Neutrophil (primary cell): ENCODE measurements at regions not wholly inside any gene's neighbourhood (a gene's known extent, or its start where the extent isn't known, plus 50 kb on each side); places are given as distances from the start of the nearest gene placed in this dataset.

Experiments used
- H3K27ac ChIP-seq: fragments of 200-600 bp; sonication (generic); 2 replicates; pipeline ENCODE4 v1.5.1; 2016; ENCODE audit warnings: mild to moderate bottlenecking, moderate library complexity
- H3K27me3 ChIP-seq: fragments of 200-600 bp; sonication (generic); 2 replicates; pipeline ENCODE4 v1.6.0; 2016; ENCODE audit warnings: mild to moderate bottlenecking
- H3K36me3 ChIP-seq: fragments of 200-600 bp; sonication (generic); 2 replicates; pipeline ENCODE4 v1.5.1; 2017
- H3K4me1 ChIP-seq, 2 experiments: fragments of 200-600 bp in 1 of 2; sonication (generic) in 1 of 2; 1 replicate in 1 of 2; 2 replicates in 1 of 2; pipeline versions ENCODE4 v1.5.1 to v1.6.1; 2013 to 2016; ENCODE audit warnings: low read depth in 1 of 2, low read length in 1 of 2, mild to moderate bottlenecking in 1 of 2, moderate library complexity in 1 of 2; ENCODE audit not compliant: control insufficient read depth in 1 of 2, insufficient read depth in 1 of 2
- H3K4me3 ChIP-seq, 2 experiments: fragments of 200-600 bp in 1 of 2; sonication (generic) in 1 of 2; 1 replicate in 1 of 2; 2 replicates in 1 of 2; pipeline ENCODE4 v1.5.1; 2013 to 2016; ENCODE audit warnings: low read depth in 1 of 2, low read length in 1 of 2, mild to moderate bottlenecking in 1 of 2, moderate library complexity in 1 of 2
- H3K9me3 ChIP-seq: fragments of 200-600 bp; sonication (generic); 2 replicates; pipeline ENCODE4 v1.5.1; 2016
- CTCF ChIP-seq: fragments of 200-600 bp; sonication (generic); IDR thresholded peaks from 2 replicates; pipeline ENCODE4 v1.5.1; 2016; ENCODE audit warnings: antibody characterized with exemption

DNA sequence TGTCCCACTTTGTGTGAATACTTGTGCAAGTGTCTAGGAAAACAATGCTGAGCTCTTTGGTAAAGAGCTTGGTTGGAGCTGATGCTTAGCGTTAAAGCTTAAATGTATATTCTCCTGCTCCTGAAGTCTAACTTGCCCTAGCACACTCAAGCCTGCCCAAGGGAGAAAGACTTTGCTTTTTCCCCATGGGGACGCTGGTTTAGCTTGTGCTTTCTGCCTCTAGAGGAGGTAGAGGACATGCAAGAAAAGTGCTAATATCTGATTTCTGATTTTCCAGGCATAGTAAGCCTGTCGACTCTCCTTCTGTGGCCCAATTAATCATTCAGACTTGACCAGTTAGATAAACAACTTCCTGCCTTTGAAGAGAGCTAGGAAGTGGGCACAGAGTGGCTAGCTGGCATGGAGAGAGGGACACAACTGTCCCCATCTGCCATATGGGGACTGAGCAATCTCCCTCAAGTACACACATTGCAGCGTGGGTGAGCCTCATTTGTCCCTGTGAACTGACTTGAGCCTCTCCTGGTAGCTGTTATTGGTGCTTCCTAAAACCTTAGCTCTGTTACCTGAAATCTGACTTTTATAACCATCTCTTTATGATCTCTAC lies 348.4 kb downstream of the BRINP1 start:
- Histone ChIP-seq H3K27ac (no peak overlapping the region), H3K36me3 (no peaks in the 10 kb centered on the region), H3K9me3 (no peaks in the 10 kb centered on the region), H3K4me3 (no peak overlapping the region), H3K27me3 (no peaks in the 10 kb centered on the region), H3K4me1 (no peaks in the 10 kb centered on the region)
- TF ChIP-seq CTCF = no peak

GRCh38 chr9:119026120-119026519 lies 343.1 kb downstream of the BRINP1 start:
- H3K27ac ChIP-seq = no peak overlapping the region
- H3K4me1 ChIP-seq = no peaks in the 10 kb centered on the region
- no peak overlapping the region for H3K4me3 ChIP-seq

DNA sequence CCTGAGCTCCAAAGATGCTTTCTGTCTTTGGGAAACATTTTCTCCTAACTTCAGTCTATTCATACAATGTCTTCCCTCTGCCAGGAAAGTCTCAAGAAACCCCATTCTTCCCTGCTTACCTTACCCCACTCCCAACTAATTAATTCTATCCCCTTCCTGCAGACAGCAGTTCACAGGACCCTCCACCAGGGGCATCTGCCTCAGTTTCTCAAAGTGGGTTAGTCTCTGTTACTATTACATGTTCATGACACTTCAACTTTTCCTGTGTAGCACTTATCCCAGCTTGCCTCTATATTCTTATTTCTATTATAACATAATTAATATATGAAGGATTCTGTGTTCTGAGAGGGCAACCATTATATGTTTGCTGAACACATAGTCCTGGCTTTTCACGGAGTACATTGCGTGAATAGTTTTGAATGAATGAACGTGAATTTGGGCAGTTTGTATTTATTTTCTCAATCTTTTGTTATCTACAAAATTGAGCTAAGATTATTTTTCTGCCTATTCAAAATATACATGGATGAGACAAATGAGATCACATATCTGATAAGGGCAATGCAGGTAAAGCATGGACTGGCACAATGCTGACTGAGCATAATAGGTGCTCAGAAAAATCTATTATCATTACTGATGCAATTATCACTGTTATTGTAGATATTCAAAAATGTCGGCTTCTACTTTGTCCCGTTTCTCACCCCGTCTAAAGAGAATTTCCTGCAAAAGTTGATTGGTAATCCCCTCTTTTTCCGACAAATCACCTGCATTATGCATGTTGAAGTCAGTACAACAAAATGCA lies 341.1 kb downstream of the BRINP1 start:
- H3K4me3 ChIP-seq = no peak overlapping the region
- no peaks in the 10 kb centered on the region for H3K4me1 ChIP-seq
- H3K36me3 ChIP-seq = no peaks in the 10 kb centered on the region
- no peaks in the 10 kb centered on the region for H3K27me3 ChIP-seq
- TF ChIP-seq CTCF = no peak
- H3K27ac ChIP-seq = no peak overlapping the region
- no peaks in the 10 kb centered on the region for H3K9me3 ChIP-seq

More at GRCh38 chr9:119026120-119026519, 343.1 kb downstream of the BRINP1 start:
- TF ChIP-seq CTCF = no peak
- H3K36me3 ChIP-seq = no peaks in the 10 kb centered on the region
- H3K27me3 ChIP-seq = no peaks in the 10 kb centered on the region
- H3K9me3 ChIP-seq = no peaks in the 10 kb centered on the region

DNA sequence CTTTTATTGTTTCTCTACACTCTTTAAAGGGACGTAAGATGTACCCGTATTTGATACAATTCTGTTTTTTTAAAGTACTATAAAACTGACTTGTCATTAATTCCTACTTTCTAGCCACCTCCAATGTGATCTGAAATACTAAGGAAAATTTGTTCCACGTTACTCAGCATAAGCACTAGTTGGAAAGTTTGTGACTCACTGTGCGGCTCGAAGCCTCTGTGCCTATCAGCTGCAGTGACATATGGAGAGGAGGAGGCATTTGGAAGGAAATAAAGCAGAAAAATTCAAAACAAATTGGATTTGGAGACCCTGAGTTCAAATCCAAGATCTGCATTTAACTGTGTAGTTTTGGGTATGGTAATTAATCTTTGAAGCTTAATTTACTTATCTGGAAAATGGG lies 339.3 kb downstream of the BRINP1 start:
- no peaks in the 10 kb centered on the region for H3K4me1 ChIP-seq
- no peak for TF ChIP-seq CTCF
- no peak overlapping the region for H3K27ac ChIP-seq
- H3K9me3 ChIP-seq = no peaks in the 10 kb centered on the region
- no peak overlapping the region for H3K4me3 ChIP-seq
- H3K36me3 ChIP-seq = no peaks in the 10 kb centered on the region
- no peaks in the 10 kb centered on the region for H3K27me3 ChIP-seq

DNA sequence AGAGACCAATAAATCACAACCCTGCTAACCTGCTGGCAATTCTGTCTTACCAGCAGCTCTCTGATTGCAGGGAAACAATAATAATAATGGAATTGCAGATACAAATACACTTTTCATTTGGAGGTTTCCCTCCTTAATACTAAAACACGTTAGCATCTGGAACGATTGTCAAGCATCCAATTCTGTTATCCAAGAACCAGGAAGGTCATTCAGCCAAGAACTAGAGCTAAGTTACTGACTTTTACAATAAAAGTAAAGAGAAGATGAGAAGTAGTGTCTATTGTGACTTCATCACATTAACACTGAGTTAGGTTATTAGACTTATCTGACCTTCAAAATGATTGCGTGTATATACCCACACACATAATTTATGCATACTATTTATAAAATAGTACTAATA lies 335.6 kb downstream of the BRINP1 start:
- Histone ChIP-seq H3K36me3 (no peaks in the 10 kb centered on the region), H3K4me3 (no peak overlapping the region), H3K27me3 (no peaks in the 10 kb centered on the region), H3K4me1 (no peaks in the 10 kb centered on the region), H3K27ac (no peak overlapping the region), H3K9me3 (no peaks in the 10 kb centered on the region)
- TF ChIP-seq CTCF = no peak
